ENCODE measurements at regions not wholly inside any gene's neighbourhood (a gene's known extent, or its start where the extent isn't known, plus 50 kb on each side); places are given as distances from the start of the nearest gene placed in this dataset.
"Not testable (repeated sequence)": the region's sequence is repeated elsewhere in the genome, so short reads cannot be mapped to it uniquely, and the experiment has no call there.

DNA sequence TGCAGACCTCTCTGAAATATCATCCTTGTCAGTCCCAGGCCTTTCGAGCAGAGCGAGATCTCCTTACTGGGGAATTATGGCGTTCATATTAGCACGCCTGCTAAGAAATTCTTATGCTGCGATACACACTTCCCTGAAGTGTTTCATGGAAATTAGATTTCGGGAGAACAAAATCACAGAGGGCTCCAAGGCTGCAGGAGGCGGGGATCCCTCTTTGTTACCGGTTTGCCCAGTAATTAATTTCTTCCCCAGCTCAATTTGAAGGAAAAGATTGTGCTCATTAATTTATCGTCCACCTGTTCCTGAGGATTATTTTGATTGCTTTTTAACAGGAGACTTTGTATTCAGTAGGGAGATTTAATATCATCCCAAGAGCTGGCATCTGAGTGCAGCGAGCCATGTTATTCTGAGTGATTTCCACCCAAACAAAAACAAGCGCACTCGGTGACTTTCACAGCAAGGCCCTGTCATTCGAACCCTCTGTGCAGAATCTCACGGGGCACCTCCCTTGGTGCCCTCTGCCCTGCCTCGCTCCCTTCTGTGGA is 202.3 kb upstream of the GALNT2 start:
- TF ChIP-seq, protein P1, sequence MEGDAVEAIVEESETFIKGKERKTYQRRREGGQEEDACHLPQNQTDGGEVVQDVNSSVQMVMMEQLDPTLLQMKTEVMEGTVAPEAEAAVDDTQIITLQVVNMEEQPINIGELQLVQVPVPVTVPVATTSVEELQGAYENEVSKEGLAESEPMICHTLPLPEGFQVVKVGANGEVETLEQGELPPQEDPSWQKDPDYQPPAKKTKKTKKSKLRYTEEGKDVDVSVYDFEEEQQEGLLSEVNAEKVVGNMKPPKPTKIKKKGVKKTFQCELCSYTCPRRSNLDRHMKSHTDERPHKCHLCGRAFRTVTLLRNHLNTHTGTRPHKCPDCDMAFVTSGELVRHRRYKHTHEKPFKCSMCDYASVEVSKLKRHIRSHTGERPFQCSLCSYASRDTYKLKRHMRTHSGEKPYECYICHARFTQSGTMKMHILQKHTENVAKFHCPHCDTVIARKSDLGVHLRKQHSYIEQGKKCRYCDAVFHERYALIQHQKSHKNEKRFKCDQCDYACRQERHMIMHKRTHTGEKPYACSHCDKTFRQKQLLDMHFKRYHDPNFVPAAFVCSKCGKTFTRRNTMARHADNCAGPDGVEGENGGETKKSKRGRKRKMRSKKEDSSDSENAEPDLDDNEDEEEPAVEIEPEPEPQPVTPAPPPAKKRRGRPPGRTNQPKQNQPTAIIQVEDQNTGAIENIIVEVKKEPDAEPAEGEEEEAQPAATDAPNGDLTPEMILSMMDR (IDR thresholded peaks at IDR 0.05; ENCODE audit: insufficient read depth, low read depth, low read length, missing control alignments) = no peak
- no peak overlapping the region for H3K4me3 ChIP-seq (ENCODE audit: low read length)
- no peak for DNase-seq (ENCODE audit: low read depth)

DNA sequence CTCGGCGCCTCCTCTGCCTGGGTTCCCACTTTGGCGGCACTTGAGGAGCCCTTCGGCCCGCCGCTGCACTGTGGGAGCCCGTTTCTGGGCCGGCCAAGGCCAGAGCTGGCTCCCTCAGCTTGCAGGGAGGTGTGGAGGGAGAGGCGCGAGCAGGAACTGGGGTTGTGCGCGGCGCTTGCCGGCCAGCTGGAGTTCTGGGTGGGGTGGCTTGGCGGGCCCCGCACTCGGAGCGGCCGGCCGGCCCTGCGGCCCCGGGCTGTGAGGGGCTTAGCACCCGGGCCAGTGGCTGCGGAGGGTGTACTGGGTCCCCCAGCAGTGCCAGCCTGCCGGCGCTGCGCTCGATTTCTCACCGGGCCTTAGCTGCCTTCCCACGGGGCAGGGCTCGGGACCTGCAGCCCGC is 201.7 kb upstream of the GALNT2 start:
- DNase-seq (ENCODE audit: low read depth); H3K4me3 ChIP-seq (ENCODE audit: low read length): not testable (repeated sequence)

DNA sequence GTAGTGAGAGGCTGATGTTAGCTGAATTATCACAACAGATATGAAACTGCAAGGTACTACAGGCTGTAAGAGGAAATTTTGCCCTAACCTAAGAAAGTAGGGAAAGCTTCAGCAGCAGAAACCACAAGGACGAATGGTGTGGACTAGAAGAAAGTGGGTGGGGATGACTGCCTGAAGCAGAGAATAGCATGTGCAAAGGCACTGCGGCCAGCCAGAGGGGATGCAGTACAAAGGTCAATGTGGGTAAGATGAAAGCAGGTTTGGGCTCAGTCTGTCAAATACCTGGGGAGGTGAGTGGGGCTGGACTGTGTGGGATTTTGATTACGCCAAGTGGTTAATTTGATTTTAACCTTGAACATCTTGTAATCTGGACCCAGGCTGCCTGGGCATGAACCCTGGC is 199.3 kb upstream of the GALNT2 start:
- no peak overlapping the region for H3K4me3 ChIP-seq (ENCODE audit: low read length)
- no peak for DNase-seq (ENCODE audit: low read depth)
- TF ChIP-seq, protein P1 (IDR thresholded peaks at IDR 0.05; ENCODE audit: insufficient read depth, low read depth, low read length, missing control alignments) = no peak

DNA sequence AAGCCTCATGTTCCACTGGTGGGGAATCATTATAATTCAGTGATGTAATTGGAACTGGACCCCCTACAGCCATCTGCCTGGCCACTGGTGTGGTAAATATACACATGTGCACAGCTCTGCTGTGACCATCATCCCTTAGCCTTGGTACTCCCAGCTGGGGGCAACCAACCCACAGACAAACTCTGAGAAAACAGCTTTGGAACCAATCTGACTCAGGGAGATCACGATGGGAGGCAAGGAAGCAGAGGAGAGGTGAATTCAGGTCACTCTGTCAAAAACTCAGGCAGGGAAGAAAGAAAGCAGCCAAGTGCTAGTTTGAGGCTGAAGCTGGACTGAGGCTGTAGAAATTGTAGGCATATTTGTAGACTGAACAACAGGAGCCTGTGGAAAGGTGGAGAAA is 197.8 kb upstream of the GALNT2 start:
- TF ChIP-seq, protein P1 (IDR thresholded peaks at IDR 0.05; ENCODE audit: insufficient read depth, low read depth, low read length, missing control alignments) = no peak
- H3K4me3 ChIP-seq (ENCODE audit: low read length) = no peak overlapping the region
- no peak for DNase-seq (ENCODE audit: low read depth)

DNA sequence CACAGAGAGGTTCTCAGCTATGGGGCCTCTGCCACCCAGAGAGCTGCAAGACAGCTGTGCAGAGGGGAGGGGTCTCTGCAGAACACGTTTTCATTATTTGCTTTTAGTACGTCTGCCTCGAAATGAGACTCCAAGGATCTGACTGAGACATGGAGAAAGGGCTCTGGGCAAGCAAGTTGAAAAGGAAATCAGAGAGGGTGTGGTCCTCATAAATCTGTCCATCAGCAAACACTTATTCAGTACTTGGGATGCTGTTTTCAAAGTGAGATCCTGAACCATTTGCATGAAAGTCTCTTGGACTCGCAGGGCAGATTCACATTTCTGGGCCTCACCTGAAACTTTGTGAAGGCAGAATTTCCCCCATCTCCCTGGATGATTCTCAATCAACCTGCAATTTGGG is 197.4 kb upstream of the GALNT2 start:
- TF ChIP-seq, protein P1 (IDR thresholded peaks at IDR 0.05; ENCODE audit: insufficient read depth, low read depth, low read length, missing control alignments) = no peak

DNA sequence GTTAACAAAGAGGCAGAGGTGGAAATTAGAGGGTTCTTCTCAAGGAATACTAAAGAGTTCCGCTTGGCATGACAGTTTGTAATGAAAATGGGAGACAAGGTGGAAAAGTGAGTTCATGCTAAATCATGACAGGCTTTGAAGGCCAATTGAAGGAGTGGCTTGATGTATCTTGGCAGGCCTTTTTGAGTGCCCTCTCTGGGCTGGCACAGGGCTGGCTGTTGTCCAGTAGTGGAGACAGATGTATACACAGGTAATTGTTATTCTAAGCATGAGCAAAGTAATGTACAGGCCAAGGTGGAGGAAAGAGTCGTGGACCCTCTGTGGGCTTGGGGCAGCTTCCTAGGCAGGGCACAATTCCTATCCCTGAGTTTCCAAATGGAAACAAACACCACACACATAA is 196.7 kb upstream of the GALNT2 start:
- H3K4me3 ChIP-seq (ENCODE audit: low read length) = no peak overlapping the region
- TF ChIP-seq, protein P1 (IDR thresholded peaks at IDR 0.05; ENCODE audit: insufficient read depth, low read depth, low read length, missing control alignments) = no peak
- DNase-seq (ENCODE audit: low read depth) = no peak

More for the DNA sequence above, 197.4 kb upstream of the GALNT2 start:
- no peak overlapping the region for H3K4me3 ChIP-seq (ENCODE audit: low read length)
- no peak for DNase-seq (ENCODE audit: low read depth)

DNA sequence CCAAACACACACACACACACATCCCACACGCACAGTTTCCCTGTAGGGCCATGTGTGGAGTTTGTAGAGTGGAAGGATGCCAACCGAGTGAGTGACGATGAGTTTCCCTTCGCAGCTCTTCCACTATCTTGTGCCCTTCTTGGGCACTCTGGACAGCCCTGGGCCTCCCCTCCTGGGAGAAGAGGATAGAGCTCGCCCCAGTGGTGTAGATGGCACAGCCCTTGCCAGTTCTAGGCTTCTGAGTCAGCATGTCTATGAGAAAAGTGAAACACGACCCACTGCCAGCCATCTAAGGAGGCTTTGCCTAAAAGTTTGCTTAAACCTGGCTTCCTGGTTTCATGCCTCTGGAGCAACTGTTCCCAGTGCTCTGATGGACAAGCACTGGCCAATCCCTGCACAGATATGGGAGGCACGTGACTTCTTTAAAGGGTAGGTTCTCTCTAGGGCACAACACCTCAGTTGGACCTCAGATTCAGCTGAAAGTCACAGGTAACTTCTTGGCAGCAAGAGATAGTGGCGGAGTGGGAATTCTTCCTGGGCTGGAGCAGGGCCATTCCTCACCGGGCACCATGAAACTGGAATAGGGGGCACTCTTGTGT is 195.9 kb upstream of the GALNT2 start:
- TF ChIP-seq, protein P1 (IDR thresholded peaks at IDR 0.05; ENCODE audit: insufficient read depth, low read depth, low read length, missing control alignments) = no peak
- H3K4me3 ChIP-seq (ENCODE audit: low read length) = no peak overlapping the region
- no peak for DNase-seq (ENCODE audit: low read depth)
